Neural cell (in vitro differentiated cells): ENCODE measurements at regions not wholly inside any gene's neighbourhood (a gene's known extent, or its start where the extent isn't known, plus 50 kb on each side); places are given as distances from the start of the nearest gene placed in this dataset.

Experiments
- H2AFZ ChIP-seq: fragments of 200-600, 300-800 bp; sonication (generic), shearing (Covaris generic); 2 replicates; pipeline ENCODE4 v1.6.0; 2014; ENCODE audit warnings: low read depth, mild to moderate bottlenecking, antibody characterized with exemption, low read length, moderate library complexity
- H3F3A ChIP-seq: fragments of 200-600 bp; shearing (Covaris generic); 2 replicates; pipeline ENCODE4 v1.6.1; 2016; ENCODE audit warnings: mild to moderate bottlenecking, moderate library complexity, mixed read lengths, antibody characterized with exemption, low read length; ENCODE audit not compliant: insufficient read depth, poor library complexity, severe bottlenecking
- H3K27ac ChIP-seq: fragments of 200-600, 300-800 bp; sonication (generic), shearing (Covaris generic); 2 replicates; pipeline ENCODE4 v1.5.1; 2014; ENCODE audit warnings: mild to moderate bottlenecking, low read length, moderate library complexity
- H3K27me3 ChIP-seq: fragments of 300-800, 200-600 bp; sonication (generic), shearing (Covaris generic); 2 replicates; pipeline ENCODE4 v1.6.0; 2014; ENCODE audit warnings: mild to moderate bottlenecking, low read depth, low read length, moderate library complexity; ENCODE audit not compliant: insufficient read depth
- H3K36me3 ChIP-seq: fragments of 300-800, 200-600 bp; sonication (generic), shearing (Covaris generic); 2 replicates; pipeline ENCODE4 v1.5.1; 2014; ENCODE audit warnings: mild to moderate bottlenecking, antibody characterized with exemption, low read length, moderate library complexity; ENCODE audit not compliant: insufficient read depth
- H3K4me2 ChIP-seq: fragments of 300-800, 200-600 bp; sonication (generic), shearing (Covaris generic); 2 replicates; pipeline ENCODE4 v1.6.0; 2014; ENCODE audit warnings: mild to moderate bottlenecking, low read length
- H3K4me3 ChIP-seq: fragments of 300-800, 200-600 bp; sonication (generic), shearing (Covaris generic); 2 replicates; pipeline ENCODE4 v1.5.1; 2014; ENCODE audit warnings: mild to moderate bottlenecking, low read length, moderate library complexity
- H3K79me2 ChIP-seq: fragments of 200-600 bp; shearing (Covaris generic); replicated peaks from 2 replicates; pipeline ENCODE4 v1.6.0; 2014; ENCODE audit warnings: mild to moderate bottlenecking, low read length, moderate library complexity; ENCODE audit not compliant: insufficient read depth
- H3K9ac ChIP-seq: fragments of 300-800, 200-600 bp; sonication (generic), shearing (Covaris generic); 2 replicates; pipeline ENCODE4 v1.6.1; 2016; ENCODE audit warnings: mild to moderate bottlenecking, low read length, mixed read lengths
- H3K9me2 ChIP-seq: fragments of 200-600 bp; shearing (Covaris generic); 2 replicates; pipeline ENCODE4 v1.6.1; 2016; ENCODE audit warnings: mild to moderate bottlenecking, low read length, mixed read lengths; ENCODE audit not compliant: insufficient read depth
- H3K9me3 ChIP-seq: fragments of 200-600, 300-800 bp; sonication (generic), shearing (Covaris generic); 2 replicates; pipeline ENCODE4 v1.6.1; 2016; ENCODE audit warnings: mild to moderate bottlenecking, mixed run types, low read length, moderate library complexity, mixed read lengths
- H4K20me1 ChIP-seq: fragments of 200-600 bp; shearing (Covaris generic); 2 replicates; pipeline ENCODE4 v1.6.1; 2016; ENCODE audit warnings: mild to moderate bottlenecking, mixed run types; ENCODE audit not compliant: insufficient read depth
- EP300 ChIP-seq: fragments of 450-650 bp; conservative IDR thresholded peaks from 2 replicates; pipeline ENCODE4 v1.6.1; 2014; ENCODE audit warnings: antibody characterized with exemption, mild to moderate bottlenecking, moderate library complexity; ENCODE audit not compliant: poor library complexity, severe bottlenecking
- EZH2 ChIP-seq: fragments of 200-600, 300-800 bp; shearing (Covaris generic), sonication (generic); IDR thresholded peaks from 2 replicates; pipeline ENCODE4 v1.6.1; 2014; ENCODE audit warnings: antibody characterized with exemption, low read length, borderline replicate concordance, mild to moderate bottlenecking; ENCODE audit not compliant: insufficient read depth, poor library complexity, severe bottlenecking
- MXI1 ChIP-seq: fragments of 450-650 bp; conservative IDR thresholded peaks from 2 replicates; pipeline ENCODE4 v1.6.1; 2014; ENCODE audit warnings: antibody characterized with exemption, mild to moderate bottlenecking; ENCODE audit not compliant: poor library complexity, severe bottlenecking
- POLR2AphosphoS5 ChIP-seq: IDR thresholded peaks from 2 replicates; pipeline ENCODE4 v1.6.1; 2012
- RAD21 ChIP-seq: fragments of 450-650 bp; conservative IDR thresholded peaks from 2 replicates; pipeline ENCODE4 v1.6.1; 2014; ENCODE audit warnings: antibody characterized with exemption, mild to moderate bottlenecking, moderate library complexity
- SMC3 ChIP-seq: fragments of 450-650 bp; conservative IDR thresholded peaks from 2 replicates; pipeline ENCODE4 v1.6.1; 2014; ENCODE audit warnings: antibody characterized with exemption, mild to moderate bottlenecking, moderate library complexity; ENCODE audit not compliant: poor library complexity
- TAF1 ChIP-seq: IDR thresholded peaks from 2 replicates; pipeline ENCODE4 v1.6.1; 2012; ENCODE audit warnings: low read depth
- TF ChIP-seq, protein P1 (sequence below): fragments of 450-650 bp; IDR thresholded peaks from 2 replicates; pipeline ENCODE4 v1.5.1; 2014; ENCODE audit warnings: antibody characterized with exemption, mild to moderate bottlenecking, moderate library complexity; ENCODE audit not compliant: poor library complexity, severe bottlenecking
- TF ChIP-seq, protein P2 (sequence below): IDR thresholded peaks from 2 replicates; pipeline ENCODE4 v1.6.1; 2012; ENCODE audit warnings: borderline replicate concordance

GRCh38 chr15:96505014-96505413 lies 174.5 kb downstream of the NR2F2 start:
- Histone ChIP-seq H3K9ac (no peak overlapping the region), H3K4me2 (no peak overlapping the region), H3F3A (no peaks in the 10 kb centered on the region), H3K9me3 (no peaks in the 10 kb centered on the region), H3K36me3 (no peaks in the 10 kb centered on the region), H3K27ac (no peak overlapping the region), H3K4me3 (no peak overlapping the region), H3K9me2 (no peaks in the 10 kb centered on the region), H3K27me3 (peaks cover 5% of the 10 kb centered on the region), H3K79me2 (no peaks in the 10 kb centered on the region), H2AFZ (no peak overlapping the region), H4K20me1 (no peaks in the 10 kb centered on the region)
- TF ChIP-seq EP300 (no peak), RAD21 (no peak), SMC3 (no peak), EZH2 (no peak), POLR2AphosphoS5 (no peak), MXI1 (no peak), TAF1 (no peak)
- TF ChIP-seq, protein P1, sequence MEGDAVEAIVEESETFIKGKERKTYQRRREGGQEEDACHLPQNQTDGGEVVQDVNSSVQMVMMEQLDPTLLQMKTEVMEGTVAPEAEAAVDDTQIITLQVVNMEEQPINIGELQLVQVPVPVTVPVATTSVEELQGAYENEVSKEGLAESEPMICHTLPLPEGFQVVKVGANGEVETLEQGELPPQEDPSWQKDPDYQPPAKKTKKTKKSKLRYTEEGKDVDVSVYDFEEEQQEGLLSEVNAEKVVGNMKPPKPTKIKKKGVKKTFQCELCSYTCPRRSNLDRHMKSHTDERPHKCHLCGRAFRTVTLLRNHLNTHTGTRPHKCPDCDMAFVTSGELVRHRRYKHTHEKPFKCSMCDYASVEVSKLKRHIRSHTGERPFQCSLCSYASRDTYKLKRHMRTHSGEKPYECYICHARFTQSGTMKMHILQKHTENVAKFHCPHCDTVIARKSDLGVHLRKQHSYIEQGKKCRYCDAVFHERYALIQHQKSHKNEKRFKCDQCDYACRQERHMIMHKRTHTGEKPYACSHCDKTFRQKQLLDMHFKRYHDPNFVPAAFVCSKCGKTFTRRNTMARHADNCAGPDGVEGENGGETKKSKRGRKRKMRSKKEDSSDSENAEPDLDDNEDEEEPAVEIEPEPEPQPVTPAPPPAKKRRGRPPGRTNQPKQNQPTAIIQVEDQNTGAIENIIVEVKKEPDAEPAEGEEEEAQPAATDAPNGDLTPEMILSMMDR, result no peak
- TF ChIP-seq, protein P2, sequence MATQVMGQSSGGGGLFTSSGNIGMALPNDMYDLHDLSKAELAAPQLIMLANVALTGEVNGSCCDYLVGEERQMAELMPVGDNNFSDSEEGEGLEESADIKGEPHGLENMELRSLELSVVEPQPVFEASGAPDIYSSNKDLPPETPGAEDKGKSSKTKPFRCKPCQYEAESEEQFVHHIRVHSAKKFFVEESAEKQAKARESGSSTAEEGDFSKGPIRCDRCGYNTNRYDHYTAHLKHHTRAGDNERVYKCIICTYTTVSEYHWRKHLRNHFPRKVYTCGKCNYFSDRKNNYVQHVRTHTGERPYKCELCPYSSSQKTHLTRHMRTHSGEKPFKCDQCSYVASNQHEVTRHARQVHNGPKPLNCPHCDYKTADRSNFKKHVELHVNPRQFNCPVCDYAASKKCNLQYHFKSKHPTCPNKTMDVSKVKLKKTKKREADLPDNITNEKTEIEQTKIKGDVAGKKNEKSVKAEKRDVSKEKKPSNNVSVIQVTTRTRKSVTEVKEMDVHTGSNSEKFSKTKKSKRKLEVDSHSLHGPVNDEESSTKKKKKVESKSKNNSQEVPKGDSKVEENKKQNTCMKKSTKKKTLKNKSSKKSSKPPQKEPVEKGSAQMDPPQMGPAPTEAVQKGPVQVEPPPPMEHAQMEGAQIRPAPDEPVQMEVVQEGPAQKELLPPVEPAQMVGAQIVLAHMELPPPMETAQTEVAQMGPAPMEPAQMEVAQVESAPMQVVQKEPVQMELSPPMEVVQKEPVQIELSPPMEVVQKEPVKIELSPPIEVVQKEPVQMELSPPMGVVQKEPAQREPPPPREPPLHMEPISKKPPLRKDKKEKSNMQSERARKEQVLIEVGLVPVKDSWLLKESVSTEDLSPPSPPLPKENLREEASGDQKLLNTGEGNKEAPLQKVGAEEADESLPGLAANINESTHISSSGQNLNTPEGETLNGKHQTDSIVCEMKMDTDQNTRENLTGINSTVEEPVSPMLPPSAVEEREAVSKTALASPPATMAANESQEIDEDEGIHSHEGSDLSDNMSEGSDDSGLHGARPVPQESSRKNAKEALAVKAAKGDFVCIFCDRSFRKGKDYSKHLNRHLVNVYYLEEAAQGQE, result no peak

DNA sequence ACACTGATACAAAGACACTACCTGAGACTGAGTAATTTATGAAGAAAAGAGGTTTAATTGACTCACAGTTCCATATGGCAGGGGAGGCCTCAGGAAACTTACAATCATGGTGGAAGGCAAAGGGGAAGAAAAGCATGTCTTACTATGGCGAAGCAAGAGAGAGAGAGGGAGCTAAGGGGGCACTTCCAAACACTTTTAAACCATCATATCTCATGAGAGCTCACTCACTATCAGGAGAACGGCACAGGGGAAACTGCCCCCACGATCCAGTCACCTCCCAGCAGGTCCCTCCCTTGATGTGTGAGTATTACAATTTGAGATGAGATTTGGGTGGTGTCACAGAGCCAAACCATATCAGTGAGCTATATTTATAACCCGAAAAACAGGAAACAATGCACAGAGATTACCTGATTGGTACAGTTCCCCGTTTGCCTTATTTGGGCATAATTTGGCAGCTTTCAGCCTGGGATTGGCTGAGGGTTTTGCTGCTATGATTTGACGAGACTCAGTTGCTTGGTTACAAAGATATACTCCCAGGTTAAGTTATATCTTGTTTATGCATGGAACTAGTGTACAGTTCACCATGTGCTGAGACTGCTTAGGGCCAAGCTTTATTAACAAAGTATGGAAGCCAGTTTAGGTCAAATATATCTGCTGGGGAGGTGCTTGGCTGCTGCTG lies 184.2 kb downstream of the NR2F2 start:
- no peaks in the 10 kb centered on the region for H3K79me2 ChIP-seq
- H3K4me3 ChIP-seq, result no peak overlapping the region
- H3K9ac ChIP-seq, result no peak overlapping the region
- no peaks in the 10 kb centered on the region for H3K9me3 ChIP-seq
- no peak overlapping the region for H3K27ac ChIP-seq
- H4K20me1 ChIP-seq, result no peaks in the 10 kb centered on the region
- no peaks in the 10 kb centered on the region for H3F3A ChIP-seq
- no peaks in the 10 kb centered on the region for H3K27me3 ChIP-seq
- TF ChIP-seq TAF1 (no peak), EZH2 (no peak), RAD21 (no peak), POLR2AphosphoS5 (no peak)
- H3K4me2 ChIP-seq, result no peak overlapping the region
- no peaks in the 10 kb centered on the region for H3K9me2 ChIP-seq
- H2AFZ ChIP-seq, result no peak overlapping the region
- H3K36me3 ChIP-seq, result no peaks in the 10 kb centered on the region
